CD4-positive, alpha-beta T cell treated with Interleukin-4 for 4 hours (primary cell): ENCODE measurements at regions not wholly inside any gene's neighbourhood (a gene's known extent, or its start where the extent isn't known, plus 50 kb on each side); places are given as distances from the start of the nearest gene placed in this dataset.

Experiments used
- DNase-seq: peaks from one replicate; pipeline ENCODE4 v3.0.0-alpha.2; 2020

DNA sequence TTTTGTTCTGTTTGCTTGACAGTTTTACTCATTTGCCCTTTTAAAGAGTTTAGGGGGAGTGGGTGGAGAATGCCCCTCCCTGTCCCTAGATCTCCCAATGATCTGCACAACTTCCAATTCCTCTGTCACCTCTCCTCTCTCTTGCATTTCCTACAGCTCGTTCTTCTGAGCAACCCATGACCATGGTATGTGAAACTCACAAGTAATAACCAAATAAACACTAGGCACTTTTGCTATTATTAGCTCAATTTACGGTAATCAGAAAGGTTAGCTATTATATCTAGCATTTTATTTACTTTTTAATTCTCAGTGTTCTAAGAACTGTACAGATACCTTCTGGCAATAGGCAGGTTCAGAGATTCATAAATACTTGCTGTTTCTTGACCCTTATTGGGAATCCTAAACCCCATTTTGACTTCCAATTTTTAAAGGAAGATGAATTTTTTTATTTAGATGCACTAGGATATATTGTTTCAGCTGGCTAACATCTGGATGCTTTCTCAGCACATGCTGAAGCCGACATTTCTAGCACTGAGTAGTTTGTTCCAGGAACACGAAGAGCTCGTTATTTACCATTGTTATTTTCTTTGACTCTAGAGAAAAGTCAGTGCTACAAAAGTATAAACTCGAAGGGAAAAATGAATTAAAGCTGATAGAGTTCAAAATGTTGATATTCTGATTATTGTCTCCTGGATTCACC lies 194.7 kb upstream of the TLL1 start:
- no peak for DNase-seq

DNA sequence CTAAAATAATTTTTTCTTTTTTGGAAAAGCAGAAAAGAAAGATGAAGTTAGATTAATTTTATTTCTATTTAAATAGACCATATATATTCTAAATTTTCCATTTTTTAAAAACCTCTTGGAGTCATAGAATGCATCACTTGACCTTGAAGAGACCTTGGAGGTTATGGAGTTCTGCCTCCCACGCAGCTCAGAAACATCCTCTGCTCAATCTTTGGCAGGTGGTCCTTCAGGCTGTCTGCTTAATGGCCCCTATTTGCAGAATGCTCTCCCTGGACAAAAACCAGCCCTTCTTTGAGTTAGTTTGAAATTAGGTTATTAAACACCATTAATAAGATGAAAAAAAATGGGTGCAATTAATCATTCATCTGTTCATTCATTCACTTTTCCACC lies 194.1 kb upstream of the TLL1 start:
- DNase-seq, result no peak

DNA sequence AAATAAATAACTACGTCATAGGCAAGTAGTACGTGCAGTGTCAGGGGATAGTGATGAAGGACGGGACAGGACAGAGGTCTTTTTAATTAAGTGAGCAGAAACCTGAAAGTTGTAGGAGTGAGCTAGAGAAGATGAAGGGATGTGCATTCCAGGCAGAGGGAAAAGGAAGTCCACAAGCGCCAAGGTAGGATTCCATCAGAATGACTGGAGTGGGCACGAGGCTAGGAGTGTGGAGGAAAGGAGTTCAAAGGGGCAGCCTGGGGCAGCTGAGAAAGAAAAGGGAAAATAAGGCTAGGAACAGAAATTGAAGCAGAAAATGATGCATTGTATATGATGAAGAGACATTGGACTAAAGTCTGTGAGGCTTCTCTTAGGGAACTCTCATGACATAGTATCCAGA lies 192.2 kb upstream of the TLL1 start:
- no peak for DNase-seq

DNA sequence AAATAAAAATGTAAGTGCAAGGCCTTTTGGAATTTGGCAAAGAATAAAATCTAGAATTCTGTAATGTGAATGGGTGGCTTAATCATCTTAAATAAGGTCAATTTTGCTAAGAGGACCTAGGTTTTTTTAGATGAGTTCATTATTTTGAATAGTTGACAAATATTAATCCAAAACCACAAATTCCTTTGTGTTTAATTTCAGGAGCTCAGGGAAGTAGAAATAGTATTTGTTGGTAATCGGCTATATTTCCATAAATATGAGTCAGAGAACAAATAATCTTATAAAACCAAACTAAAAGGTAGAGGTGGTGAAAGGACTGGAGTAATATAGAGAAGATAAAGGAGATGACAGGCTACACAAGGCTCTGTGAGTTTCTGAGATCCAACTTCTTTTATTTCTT lies 190.4 kb upstream of the TLL1 start:
- no peak for DNase-seq

DNA sequence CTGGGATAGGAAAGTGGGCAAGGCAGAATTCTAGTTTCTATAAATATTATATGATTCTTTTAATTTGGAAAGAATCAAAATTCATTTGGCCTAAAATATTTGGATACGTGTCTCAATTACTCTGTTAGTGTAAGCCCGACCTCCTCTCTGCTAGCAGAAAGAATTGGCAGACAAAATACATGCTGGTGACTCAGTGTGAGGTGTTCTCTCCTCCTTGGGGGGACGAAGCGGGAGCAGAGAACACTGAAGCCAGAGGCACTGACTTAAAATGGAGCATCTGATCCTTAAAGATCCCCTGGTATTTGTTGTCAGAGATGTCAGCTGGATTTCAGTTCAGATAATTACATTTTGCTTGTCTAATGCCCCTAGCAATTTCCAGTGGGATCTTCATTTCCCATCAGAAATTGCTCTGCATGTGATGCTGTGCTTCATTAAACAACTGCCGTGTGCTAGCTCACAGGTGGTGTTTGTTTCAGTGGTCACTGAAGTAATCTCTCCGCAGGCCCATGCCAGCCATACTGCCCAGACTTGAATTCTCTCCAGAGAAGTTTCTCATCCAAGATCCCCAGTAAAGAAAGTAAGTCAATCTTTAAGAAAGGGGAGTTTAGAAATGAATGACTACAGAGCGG lies 188.7 kb upstream of the TLL1 start:
- DNase-seq, result no peak

DNA sequence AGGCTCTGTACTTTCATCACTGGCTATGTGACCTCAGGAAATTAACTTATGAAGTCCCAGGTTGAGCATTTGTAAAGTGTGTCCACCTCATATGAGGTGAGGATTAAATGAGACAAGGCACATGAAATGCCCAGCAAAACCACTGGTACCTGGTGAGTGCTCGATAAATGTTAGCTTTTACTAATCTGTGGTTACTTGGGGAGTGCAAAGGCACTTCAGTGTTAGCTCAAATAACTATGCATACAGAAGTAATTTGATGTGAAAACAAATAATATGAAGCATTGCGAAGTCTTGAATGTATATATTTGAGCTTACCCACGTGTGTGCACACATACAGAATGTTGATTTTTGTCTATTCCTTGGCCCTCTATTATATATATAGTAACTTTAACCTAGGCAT lies 186.3 kb upstream of the TLL1 start:
- DNase-seq, result no peak

DNA sequence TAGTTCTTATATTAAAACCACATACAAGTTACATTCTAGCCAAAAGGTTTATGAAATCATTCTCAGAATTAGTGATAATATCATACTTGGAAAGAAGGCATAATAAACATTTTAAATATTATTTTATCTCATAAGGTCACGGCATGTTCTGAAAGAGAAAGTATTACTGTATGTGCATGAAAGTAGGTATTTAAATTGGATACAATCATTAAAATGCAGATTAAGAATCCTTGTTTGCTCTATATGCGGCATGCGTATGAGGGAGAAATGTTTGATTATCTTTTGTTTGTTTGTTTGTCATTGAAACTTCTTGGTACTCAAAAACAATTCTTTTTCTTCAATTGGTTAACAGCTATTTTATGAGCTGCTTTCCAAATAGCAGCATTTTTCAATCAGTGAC lies 183.9 kb upstream of the TLL1 start:
- DNase-seq, result no peak

DNA sequence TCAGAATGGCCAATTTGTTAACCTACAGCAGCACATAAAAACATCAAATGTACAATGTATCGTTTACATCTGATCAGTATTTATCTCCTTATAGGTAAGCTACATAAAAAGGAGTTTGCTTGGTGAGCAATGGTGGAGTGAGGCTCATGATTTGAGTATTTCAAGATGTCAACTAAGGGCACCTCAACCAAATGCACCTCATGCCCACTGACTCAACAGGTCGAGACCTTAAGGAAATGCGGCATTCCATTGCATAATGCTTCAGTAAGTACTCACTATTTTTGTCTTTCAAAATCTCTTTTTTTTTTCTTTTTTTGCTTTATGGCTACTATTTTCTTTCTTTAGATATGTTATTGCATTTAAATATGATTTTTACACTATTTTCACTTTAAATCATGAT lies 181.0 kb upstream of the TLL1 start:
- no peak for DNase-seq

DNA sequence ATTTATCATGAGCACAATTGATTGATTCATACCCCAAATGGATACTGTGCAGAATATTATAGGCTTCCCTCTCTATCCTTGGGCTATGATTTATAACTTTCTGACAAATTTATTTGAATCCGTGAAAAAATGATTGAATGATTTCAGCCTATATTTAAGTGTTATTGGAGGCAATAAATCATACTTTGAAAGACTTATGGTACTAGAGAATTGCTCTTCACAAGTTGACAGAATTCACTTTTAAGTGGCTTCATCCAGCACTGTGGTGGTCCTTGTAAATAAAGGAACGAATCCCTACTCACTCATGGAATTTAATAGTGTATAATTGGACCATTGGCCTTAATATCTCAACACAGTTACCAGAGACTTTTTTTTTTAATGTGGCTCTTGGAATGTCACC lies 174.8 kb upstream of the TLL1 start:
- DNase-seq, result no peak

DNA sequence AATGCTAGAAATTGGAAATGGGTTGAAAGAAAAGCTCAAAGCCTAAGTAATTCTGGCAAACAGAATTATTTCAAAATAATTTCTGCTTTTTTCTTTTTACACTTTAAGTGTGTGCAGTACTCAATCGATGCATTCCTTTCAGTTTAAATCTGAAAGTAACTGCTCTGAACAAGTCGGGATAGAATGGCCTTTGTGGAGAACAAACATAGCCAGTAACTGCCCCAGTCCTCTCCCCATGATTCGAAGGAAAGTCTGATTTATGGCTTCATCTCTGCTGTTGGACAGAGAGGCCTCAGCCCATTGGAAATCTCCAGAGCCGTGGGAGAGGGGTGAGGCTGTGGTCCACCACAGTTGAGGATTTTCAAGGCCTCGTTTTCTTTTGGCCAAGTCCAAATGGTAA lies 174.0 kb upstream of the TLL1 start:
- no peak for DNase-seq

DNA sequence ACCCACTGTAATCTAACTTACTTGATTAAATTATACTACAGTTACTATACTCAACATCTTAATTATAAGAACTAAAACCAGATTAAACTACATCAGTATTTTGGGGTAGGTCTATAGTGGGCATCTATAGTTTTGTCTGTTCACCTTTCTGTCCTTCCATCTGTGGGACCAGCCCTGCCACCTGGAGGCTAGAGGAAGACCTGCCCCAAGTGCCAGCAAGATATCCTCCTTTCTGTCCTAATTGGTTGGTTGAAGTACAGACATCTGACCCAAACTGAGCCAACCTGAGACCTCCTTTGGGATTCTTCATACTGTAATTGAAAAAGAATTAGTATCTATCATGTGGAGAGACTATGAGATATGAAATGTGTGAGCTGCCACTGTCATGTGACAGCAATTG lies 172.2 kb upstream of the TLL1 start:
- no peak for DNase-seq

DNA sequence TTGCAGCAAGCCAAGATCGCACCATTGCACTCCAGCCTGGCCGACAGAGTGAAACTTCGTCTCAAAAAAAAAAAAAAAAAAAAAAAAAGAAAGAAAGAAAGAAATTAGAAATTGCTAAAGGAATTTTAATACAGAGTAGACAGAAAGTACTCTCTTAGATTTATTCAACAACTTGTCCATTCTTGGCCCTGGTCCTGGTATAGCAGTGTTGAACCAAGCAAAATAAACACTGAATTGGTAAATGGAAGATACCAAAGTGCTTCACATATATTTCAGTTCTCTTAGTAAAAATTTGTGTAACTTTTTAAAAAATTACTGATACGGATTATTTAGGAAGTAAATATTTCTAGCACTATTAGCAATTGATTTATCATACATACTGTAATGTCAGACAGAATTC lies 165.9 kb upstream of the TLL1 start:
- no peak for DNase-seq

DNA sequence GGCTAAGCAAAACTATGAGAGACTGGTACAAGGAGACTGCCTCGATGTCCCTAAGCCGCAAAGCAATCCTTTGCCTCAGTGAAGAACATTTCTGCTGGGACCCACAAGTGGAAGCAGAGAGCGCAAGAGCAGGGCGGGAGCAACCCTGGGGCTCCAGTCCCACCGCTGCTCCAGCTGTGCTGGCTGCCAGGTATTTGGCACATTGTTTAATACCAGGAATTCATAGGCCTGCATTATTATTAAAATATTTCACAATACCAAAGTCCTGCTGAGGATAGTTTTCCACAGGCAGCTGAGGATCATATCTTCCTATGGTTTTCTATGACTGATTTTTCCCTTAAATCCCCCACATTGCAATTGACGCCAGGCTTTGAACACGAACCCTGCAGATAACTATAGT lies 163.5 kb upstream of the TLL1 start:
- DNase-seq, result no peak

DNA sequence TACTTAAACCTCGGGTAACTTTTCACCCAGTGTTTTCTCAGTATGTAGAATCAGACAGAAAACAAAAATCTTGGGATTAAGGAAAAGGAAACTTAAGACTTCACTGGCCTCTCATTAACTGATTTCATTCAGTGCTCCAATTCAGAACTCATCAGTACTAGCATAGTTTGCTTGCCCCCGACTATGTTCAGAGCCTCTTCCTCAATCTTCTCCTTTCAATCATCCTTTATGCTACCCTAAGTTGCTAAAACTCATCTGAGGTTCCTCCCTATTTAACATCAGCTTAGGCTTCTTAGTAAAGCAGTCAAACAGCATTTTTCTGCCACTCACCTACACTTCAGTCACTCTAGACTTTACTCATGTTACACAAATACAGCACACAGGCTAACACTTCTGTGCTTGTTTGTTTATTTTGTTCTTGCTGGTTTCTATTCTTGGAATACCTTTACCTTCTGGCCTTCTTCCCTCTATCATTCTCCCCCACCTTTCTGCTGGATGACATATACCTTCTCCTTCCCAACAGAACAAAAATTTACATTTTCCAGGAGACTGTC lies 163.0 kb upstream of the TLL1 start:
- DNase-seq, result no peak

DNA sequence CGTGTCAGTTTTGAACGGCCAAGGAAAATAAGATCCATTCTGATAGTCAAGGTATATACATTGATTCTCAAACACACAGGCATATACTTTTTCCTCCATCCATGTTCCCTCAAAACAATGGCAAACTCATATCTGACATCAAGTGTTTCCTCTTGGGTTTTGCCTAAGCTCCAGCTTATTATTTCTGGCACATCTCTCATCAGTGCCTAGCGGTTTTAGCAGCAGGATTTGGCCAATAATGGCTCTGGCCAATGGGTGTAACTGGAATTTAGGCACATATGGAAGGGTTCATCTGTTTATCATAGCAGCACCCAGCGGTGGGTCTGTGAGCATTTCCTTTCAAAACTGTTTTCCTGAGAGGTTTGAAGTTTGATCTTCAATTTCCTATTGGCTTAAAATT lies 161.6 kb upstream of the TLL1 start:
- DNase-seq, result no peak

DNA sequence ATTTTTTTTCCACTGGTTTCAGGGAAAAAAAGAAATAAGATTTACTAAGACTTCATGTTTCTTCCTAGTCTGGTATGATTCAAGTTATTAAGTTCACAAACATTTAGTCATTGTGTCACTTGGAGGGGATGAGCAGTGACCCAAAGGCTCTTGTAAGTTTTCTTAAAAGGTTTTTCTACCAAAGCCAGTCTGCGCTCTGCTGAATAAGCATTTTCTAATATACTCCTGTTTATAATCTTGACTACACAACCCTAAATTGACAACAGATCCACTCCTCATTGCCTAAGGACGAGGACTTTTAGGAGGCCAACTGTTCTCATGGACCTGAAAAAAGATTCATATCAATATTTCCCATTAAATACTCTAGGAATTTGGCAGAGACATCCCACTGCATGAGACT lies 161.1 kb upstream of the TLL1 start:
- no peak for DNase-seq

DNA sequence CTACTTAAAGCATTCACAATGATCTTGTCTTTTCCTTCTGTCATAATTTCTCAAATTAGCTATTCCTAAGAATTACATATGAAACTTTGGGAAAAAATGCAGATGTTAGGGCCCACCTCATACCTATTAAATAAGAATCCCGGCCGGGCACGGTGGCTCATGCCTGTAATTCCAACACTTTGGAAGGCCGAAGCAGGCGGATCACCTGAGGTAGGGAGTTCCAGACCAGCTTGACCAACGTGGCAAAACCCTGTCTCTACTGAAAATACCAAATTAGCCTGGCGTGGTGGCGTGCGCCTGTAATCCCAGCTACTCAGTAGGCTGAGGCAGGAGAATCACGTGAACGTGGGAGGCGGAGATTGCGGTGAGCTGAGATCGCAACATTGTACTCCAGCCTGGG lies 158.4 kb upstream of the TLL1 start:
- DNase-seq, result no peak

DNA sequence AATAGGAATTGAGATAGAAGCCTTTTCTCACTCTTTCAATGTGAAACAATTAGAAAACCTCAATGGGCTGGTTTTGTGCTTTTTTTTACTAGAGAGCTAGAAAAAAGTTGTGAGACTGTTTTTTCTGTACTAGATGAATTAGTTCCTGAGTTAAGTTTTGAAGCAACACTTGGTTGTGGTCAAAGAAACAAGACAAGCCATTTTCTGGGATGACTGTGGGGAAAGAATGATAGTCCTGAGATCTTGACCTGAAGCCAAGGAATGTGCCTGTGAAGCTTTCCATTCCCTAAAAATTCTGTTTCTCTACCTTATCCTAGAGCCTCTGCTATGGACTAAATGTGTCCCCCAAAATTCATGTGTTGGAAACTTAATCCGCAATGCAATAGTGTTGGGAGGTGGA lies 157.8 kb upstream of the TLL1 start:
- DNase-seq, result no peak

DNA sequence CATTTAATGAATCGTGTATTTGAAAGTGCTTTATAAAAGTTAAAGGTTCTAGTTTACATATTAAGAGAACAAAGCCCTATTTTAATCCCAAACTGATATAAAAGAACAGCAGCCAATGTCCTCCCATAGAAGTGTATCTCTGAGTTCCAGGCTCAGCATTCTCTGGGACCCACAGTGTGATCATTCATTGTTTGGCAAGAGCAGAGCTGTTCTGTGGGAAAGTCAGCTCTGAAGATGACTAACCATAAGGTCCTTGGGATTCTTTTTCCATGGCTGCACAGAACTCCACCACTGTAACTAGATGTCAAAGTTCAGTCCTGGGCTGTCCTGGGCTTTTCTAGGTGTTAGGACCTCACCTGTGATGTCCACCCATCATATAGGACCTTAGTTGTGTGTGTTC lies 157.0 kb upstream of the TLL1 start:
- no peak for DNase-seq

DNA sequence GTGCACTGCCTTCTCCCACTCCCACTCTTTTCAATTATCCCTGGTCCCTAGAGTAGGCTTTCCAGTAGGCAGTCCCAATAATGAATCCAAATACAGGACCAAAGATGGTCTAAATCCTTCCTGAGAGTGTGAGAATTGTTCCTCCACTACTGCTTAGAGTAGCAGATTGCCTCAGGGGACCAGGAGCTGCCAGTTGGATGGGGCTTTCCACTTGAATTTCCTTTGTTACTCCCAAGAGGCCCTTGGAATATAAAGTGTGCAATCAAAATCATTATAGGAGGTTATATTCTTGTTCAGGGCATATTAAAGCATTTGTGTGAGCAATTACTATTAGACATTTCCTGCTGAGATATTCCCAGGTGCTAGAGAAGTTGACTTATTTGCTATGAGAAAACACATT lies 156.6 kb upstream of the TLL1 start:
- DNase-seq, result no peak

DNA sequence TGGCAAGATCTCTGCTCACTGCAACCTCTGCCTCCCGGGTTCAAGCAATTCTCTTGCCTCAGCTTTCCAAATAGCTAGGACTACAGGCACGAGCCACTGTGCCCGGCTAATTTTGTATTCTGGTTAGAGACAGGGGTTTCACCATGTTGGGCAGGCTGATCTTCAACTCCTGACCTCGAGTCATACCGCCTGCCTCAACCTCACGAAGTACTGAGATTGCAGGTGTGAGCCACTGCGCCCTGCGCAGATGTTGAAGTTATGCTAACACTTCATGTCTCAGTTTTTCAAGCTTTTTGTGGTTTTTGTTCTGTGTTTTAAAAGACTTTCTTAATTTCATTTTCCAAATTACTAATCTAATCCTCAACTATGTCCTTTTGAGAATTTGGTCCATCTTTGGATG lies 154.4 kb upstream of the TLL1 start:
- DNase-seq, result no peak

DNA sequence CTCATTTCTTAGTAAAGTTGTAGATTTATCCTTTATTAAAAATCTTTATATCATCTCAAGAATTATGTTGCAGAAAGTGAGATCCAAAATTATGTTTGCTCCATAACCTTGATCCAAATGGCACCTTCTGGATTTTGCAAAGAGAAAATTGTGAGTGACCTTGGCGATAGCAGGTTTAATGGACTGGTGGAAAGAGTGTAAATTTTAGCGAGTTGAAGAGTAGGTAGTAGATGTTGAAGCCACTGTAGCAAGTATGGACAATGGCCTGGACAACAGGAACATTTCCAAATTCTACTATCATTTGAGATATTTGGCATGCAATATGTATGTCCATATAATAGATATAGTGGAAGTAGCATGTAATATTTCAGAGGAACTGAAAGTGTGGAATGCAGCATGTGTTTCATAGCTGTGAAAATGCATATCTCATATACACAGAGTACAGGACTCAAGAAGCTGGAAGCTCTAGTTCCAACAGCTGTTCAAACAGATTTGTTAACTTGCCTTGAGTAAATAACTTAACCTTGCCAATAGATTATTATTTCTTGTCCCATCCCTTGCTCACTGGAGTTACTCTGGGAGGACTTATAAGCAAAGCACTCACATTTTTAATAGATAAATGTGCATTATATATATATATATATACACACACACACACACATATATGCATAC lies 152.5 kb upstream of the TLL1 start:
- no peak for DNase-seq

DNA sequence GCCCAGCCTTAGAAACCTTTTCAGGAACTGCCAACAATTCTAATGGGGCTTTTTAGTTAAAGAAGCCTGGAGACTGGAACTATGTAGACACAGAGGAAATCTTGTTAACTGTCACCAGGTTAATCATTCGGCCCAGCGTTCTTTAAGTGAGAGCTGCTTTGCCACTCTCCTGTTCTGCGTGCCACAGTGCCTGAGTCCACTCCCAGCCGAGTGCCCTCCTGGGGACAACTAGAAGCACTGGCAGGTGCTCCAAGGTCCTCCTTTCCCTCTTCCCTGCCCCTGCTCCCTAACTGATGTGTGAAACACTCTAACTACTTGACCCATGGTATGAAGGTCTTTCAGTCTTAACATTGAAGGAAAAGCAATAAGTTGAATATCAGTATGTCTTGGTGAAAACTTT lies 151.2 kb upstream of the TLL1 start:
- DNase-seq, result no peak

DNA sequence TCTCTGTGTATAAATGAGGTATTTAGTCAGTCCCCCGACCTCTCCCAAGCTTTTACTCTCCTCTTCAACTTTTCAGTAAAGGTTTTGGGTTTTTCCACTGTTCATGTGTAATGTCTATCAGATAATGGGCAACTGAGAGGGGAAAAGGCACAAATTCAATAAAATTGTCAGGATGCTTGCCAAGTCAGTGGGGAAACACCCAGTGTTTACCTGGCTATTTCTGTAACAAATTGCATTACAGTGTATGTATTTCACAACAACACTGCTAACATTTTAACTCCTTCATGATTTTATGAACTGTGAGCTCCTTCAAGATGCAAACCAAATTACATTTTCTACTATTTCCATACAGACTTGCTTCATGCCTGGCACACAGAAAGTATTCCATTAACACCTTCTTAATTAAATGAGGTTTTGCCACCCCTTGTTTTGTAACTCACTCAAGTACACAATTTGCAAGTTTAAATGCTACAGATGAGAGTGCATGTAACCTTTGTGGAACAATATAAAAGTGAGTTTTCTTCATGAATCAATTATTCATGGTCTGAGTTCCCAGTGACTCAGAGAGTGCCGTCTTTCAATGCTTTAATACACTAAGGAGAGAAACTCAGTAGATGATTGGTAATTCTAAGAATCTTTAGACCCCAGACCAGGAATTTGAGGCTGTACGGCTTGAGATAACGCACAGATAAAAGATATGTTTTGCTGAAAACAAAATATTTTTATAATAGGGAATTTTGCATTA lies 149.8 kb upstream of the TLL1 start:
- DNase-seq, result no peak
